ENCODE measurements at regions not wholly inside any gene's neighbourhood (a gene's known extent, or its start where the extent isn't known, plus 50 kb on each side); places are given as distances from the start of the nearest gene placed in this dataset.

- TF ChIP-seq, protein P1, sequence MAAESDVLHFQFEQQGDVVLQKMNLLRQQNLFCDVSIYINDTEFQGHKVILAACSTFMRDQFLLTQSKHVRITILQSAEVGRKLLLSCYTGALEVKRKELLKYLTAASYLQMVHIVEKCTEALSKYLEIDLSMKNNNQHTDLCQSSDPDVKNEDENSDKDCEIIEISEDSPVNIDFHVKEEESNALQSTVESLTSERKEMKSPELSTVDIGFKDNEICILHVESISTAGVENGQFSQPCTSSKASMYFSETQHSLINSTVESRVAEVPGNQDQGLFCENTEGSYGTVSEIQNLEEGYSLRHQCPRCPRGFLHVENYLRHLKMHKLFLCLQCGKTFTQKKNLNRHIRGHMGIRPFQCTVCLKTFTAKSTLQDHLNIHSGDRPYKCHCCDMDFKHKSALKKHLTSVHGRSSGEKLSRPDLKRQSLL (tag by site-specific recombination; IDR thresholded peaks at IDR 0.05), result no peak
- no peak for TF ChIP-seq ZNF677 (tag by site-specific recombination; IDR thresholded peaks at IDR 0.05)
- TF ChIP-seq, protein P2, sequence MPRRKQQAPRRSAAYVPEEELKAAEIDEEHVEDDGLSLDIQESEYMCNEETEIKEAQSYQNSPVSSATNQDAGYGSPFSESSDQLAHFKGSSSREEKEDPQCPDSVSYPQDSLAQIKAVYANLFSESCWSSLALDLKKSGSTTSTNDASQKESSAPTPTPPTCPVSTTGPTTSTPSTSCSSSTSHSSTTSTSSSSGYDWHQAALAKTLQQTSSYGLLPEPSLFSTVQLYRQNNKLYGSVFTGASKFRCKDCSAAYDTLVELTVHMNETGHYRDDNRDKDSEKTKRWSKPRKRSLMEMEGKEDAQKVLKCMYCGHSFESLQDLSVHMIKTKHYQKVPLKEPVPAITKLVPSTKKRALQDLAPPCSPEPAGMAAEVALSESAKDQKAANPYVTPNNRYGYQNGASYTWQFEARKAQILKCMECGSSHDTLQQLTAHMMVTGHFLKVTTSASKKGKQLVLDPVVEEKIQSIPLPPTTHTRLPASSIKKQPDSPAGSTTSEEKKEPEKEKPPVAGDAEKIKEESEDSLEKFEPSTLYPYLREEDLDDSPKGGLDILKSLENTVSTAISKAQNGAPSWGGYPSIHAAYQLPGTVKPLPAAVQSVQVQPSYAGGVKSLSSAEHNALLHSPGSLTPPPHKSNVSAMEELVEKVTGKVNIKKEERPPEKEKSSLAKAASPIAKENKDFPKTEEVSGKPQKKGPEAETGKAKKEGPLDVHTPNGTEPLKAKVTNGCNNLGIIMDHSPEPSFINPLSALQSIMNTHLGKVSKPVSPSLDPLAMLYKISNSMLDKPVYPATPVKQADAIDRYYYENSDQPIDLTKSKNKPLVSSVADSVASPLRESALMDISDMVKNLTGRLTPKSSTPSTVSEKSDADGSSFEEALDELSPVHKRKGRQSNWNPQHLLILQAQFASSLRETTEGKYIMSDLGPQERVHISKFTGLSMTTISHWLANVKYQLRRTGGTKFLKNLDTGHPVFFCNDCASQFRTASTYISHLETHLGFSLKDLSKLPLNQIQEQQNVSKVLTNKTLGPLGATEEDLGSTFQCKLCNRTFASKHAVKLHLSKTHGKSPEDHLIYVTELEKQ (tag by site-specific recombination; IDR thresholded peaks at IDR 0.05; ENCODE audit: borderline replicate concordance), result no peak
- no peak for TF ChIP-seq ZNF394 (tag by site-specific recombination; IDR thresholded peaks at IDR 0.05; ENCODE audit: borderline replicate concordance)
- no peak for TF ChIP-seq ZBTB21 (tag by site-specific recombination; IDR thresholded peaks at IDR 0.05)
- no peak for TF ChIP-seq ZNF366 (tag by site-specific recombination; conservative IDR thresholded peaks at IDR 0.05)
- no peak for TF ChIP-seq CTCF (tag by site-specific recombination; IDR thresholded peaks at IDR 0.05)
- no peak for TF ChIP-seq PATZ1 (tag by site-specific recombination; IDR thresholded peaks at IDR 0.05)
- no peak for TF ChIP-seq PRDM1 (tag by site-specific recombination; IDR thresholded peaks at IDR 0.05)
- no peak for TF ChIP-seq ZNF580 (tag by site-specific recombination; IDR thresholded peaks at IDR 0.05)
Measured at GRCh38 chr4:78707793-78708192, 68.4 kb upstream of the BMP2K start.
